PC-3 (cell line): ENCODE measurements at regions not wholly inside any gene's neighbourhood (a gene's known extent, or its start where the extent isn't known, plus 50 kb on each side); places are given as distances from the start of the nearest gene placed in this dataset.

Experiments
- ATAC-seq: fragments of 200-7000 bp; cut with Tn5 transposase; 2 replicates; pipeline ENCODE4 v1.9.1; 2020; ENCODE audit warnings: mild to moderate bottlenecking, moderate library complexity
- BruUV-seq: library from RNA; stranded (reverse); fragments of 400-500 nt; replicated peaks from 2 replicates; lab custom pipeline; 2021; lab: Mats Ljungman, UMichigan
- CTCF ChIA-PET: fragments of 300-600 bp; sonication (Branson Sonifier 250); formaldehyde crosslinking; loops from one replicate; lab custom pipeline; 2022; ENCODE audit warnings: antibody characterized with exemption; lab: Charles Lee
- POLR2A ChIA-PET: fragments of 300-600 bp; sonication (Branson Sonifier 250); formaldehyde crosslinking; loops from one replicate; lab custom pipeline; 2022; ENCODE audit warnings: antibody characterized with exemption; ENCODE audit not compliant: unreplicated experiment; lab: Charles Lee
- DNase-seq: peaks from one replicate; pipeline ENCODE4 v3.0.0-alpha.2; 2015
- H2AFZ ChIP-seq: fragments of 300-600 bp; sonication (generic); 2 replicates; pipeline ENCODE4 v1.6.0; 2016; ENCODE audit warnings: antibody characterized with exemption, low read length
- H3F3A ChIP-seq: fragments of 300-600 bp; sonication (generic); one replicate; pipeline ENCODE4 v1.6.0; 2017; ENCODE audit warnings: antibody characterized with exemption, low read length, control low read depth, mild to moderate bottlenecking; ENCODE audit not compliant: unreplicated experiment
- H3K27ac ChIP-seq: fragments of 300-600 bp; sonication (generic); 2 replicates; pipeline ENCODE4 v1.5.1; 2016; ENCODE audit warnings: mild to moderate bottlenecking, low read length
- H3K27me3 ChIP-seq: fragments of 300-600 bp; sonication (generic); 2 replicates; pipeline ENCODE4 v1.6.1; 2016; ENCODE audit warnings: low read length, mixed read lengths
- H3K36me3 ChIP-seq: fragments of 300-600 bp; sonication (generic); 2 replicates; pipeline ENCODE4 v1.6.1; 2016; ENCODE audit warnings: low read depth, mixed run types, low read length, mixed read lengths
- H3K4me1 ChIP-seq: fragments of 300-600 bp; sonication (generic); 2 replicates; pipeline ENCODE4 v1.5.1; 2016; ENCODE audit warnings: low read length; ENCODE audit not compliant: insufficient read depth
- H3K4me2 ChIP-seq: fragments of 300-600 bp; sonication (generic); 2 replicates; pipeline ENCODE4 v1.6.0; 2016; ENCODE audit warnings: low read length
- H3K4me3 ChIP-seq: fragments of 300-600 bp; sonication (generic); 2 replicates; pipeline ENCODE4 v1.5.1; 2016; ENCODE audit warnings: mild to moderate bottlenecking, low read length, mixed read lengths
- H3K79me2 ChIP-seq: fragments of 300-600 bp; sonication (generic); 2 replicates; pipeline ENCODE4 v1.6.1; 2017; ENCODE audit warnings: low read length, mixed read lengths
- H3K9ac ChIP-seq: fragments of 300-600 bp; sonication (generic); 2 replicates; pipeline ENCODE4 v1.6.0; 2016; ENCODE audit warnings: mild to moderate bottlenecking, low read length
- H3K9me2 ChIP-seq: fragments of 300-600 bp; sonication (generic); replicated peaks from 2 replicates; pipeline ENCODE4 v1.6.1; 2016; ENCODE audit warnings: mixed run types, low read length, mixed read lengths
- H3K9me3 ChIP-seq: fragments of 300-600 bp; sonication (generic); 2 replicates; pipeline ENCODE4 v1.6.1; 2016; ENCODE audit warnings: low read length, mixed read lengths
- H4K20me1 ChIP-seq: fragments of 300-600 bp; sonication (generic); 2 replicates; pipeline ENCODE4 v1.6.1; 2016; ENCODE audit warnings: low read length, mixed read lengths
- CTCF ChIP-seq: fragments of 300-600 bp; sonication (generic); conservative IDR thresholded peaks from 2 replicates; pipeline ENCODE4 v1.5.1; 2017; ENCODE audit warnings: antibody characterized with exemption, low read depth, mild to moderate bottlenecking, low read length
- EZH2 ChIP-seq: fragments of 300-600 bp; sonication (generic); IDR thresholded peaks from one replicate; pipeline ENCODE4 v1.6.1; 2017; ENCODE audit warnings: antibody characterized with exemption, mild to moderate bottlenecking, low read length; ENCODE audit not compliant: unreplicated experiment
- EZH2phosphoT487 ChIP-seq: fragments of 300-600 bp; sonication (generic); IDR thresholded peaks from 2 replicates; pipeline ENCODE4 v1.6.1; 2018; ENCODE audit warnings: mild to moderate bottlenecking, antibody characterized with exemption, low read length, borderline replicate concordance
- intact Hi-C: fragments of 100-400 bp; cut with micrococcal nuclease; formaldehyde crosslinking; loops from 2 replicates; pipeline ENCODE4 v1.9.0; 2023

- Histone ChIP-seq H3K4me3 (no peak overlapping the region), H2AFZ (no peak overlapping the region), H3K4me2 (no peak overlapping the region), H3K9ac (no peak overlapping the region), H3K36me3 (no peaks in the 10 kb centered on the region), H3K27ac (no peak overlapping the region), H3K9me2 (no peaks in the 10 kb centered on the region), H3K79me2 (no peaks in the 10 kb centered on the region), H3K4me1 (no peaks in the 10 kb centered on the region), H3F3A (no peaks in the 10 kb centered on the region), H3K9me3 (no peaks in the 10 kb centered on the region), H3K27me3 (no peaks in the 10 kb centered on the region), H4K20me1 (no peaks in the 10 kb centered on the region)
- ChIA-PET CTCF (no interaction called here), POLR2A (no interaction called here)
- no TSS peak for BruUV-seq
- no peak for DNase-seq
- TF ChIP-seq EZH2phosphoT487: no peak
- TF ChIP-seq EZH2: no peak
- no peak for TF ChIP-seq CTCF
- intact Hi-C loops: no loop called here
- ATAC-seq: no peak
These were observed 210.9 kb upstream of the MANEA start for GRCh38 chr6:95366414-95366813.

GRCh38 chr6:95383878-95384277 lies 193.5 kb upstream of the MANEA start:
- ChIA-PET POLR2A (no interaction called here), CTCF (no interaction called here)
- intact Hi-C loops: no loop called here
- Histone ChIP-seq H3K79me2 (no peaks in the 10 kb centered on the region), H2AFZ (no peak overlapping the region), H3K27ac (no peak overlapping the region), H3K4me3 (no peak overlapping the region), H3F3A (no peaks in the 10 kb centered on the region), H3K4me2 (no peak overlapping the region), H3K9ac (no peak overlapping the region), H3K9me2 (no peaks in the 10 kb centered on the region), H3K27me3 (no peaks in the 10 kb centered on the region), H4K20me1 (no peaks in the 10 kb centered on the region), H3K36me3 (no peaks in the 10 kb centered on the region), H3K4me1 (no peaks in the 10 kb centered on the region), H3K9me3 (no peaks in the 10 kb centered on the region)
- BruUV-seq: no TSS peak
- ATAC-seq (no peak), DNase-seq (no peak)
- TF ChIP-seq EZH2: no peak
- TF ChIP-seq CTCF: no peak
- TF ChIP-seq EZH2phosphoT487: no peak

GRCh38 chr6:95384988-95385387 lies 192.3 kb upstream of the MANEA start:
- Histone ChIP-seq H3K27me3 (no peaks in the 10 kb centered on the region), H3K4me2 (no peak overlapping the region), H3K9me2 (no peaks in the 10 kb centered on the region), H3K4me1 (no peaks in the 10 kb centered on the region), H3F3A (no peaks in the 10 kb centered on the region), H3K4me3 (no peak overlapping the region), H3K9me3 (no peaks in the 10 kb centered on the region), H3K9ac (no peak overlapping the region), H3K79me2 (no peaks in the 10 kb centered on the region), H3K36me3 (no peaks in the 10 kb centered on the region), H3K27ac (no peak overlapping the region), H4K20me1 (no peaks in the 10 kb centered on the region), H2AFZ (no peak overlapping the region)
- intact Hi-C loops: no loop called here
- CTCF ChIA-PET: no interaction called here
- POLR2A ChIA-PET: no interaction called here
- TF ChIP-seq EZH2 (no peak), CTCF (no peak), EZH2phosphoT487 (no peak)
- BruUV-seq: no TSS peak
- DNase-seq (no peak), ATAC-seq (no peak)
